GM04503 (cell line): ENCODE measurements at regions not wholly inside any gene's neighbourhood (a gene's known extent, or its start where the extent isn't known, plus 50 kb on each side); places are given as distances from the start of the nearest gene placed in this dataset.
"Not testable (repeated sequence)": the region's sequence is repeated elsewhere in the genome, so short reads cannot be mapped to it uniquely, and the experiment has no call there.

Experiments used
- DNase-seq: peaks from one replicate; pipeline ENCODE4 v3.0.0-alpha.2; 2012; ENCODE audit warnings: low read depth

DNA sequence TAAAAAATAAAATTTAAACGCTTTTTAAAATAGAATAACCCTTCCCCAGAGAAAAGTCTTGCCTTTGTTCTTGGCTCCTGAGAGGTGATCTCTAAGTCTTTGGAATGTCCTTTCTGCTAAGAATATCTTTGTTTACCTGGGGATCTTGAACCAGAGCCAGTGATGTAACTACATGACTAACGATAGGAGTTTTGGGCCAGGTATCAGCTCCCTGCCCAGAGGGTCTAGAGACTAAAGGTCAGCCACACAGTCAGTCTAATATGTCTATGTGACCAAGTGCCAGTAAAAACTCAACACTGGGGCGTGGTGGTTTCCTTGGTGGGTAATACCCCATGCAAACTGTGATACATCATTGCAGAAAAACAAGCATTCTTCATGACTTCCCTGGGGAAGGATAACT, 1351.9 kb upstream of the C9orf72 start:
- no peak for DNase-seq

DNA sequence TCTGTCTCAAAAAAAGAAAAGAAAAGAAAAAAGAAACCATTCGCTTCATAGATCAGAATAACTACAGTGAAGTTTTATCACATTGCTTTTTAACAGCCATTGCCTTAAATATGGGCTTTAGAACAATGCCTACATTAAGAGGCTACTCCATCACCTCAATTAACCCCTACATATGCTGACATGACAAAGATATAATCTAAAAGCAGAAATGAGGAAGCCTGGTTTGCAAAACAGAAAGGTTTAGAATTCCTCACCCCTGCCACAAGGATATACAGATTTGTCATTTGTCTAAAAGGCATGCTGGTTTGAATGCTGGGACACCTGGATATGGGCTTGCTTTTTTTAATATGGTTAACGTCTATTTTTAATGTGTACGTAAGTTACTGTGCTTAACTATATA, 1353.0 kb upstream of the C9orf72 start:
- DNase-seq, result no peak

DNA sequence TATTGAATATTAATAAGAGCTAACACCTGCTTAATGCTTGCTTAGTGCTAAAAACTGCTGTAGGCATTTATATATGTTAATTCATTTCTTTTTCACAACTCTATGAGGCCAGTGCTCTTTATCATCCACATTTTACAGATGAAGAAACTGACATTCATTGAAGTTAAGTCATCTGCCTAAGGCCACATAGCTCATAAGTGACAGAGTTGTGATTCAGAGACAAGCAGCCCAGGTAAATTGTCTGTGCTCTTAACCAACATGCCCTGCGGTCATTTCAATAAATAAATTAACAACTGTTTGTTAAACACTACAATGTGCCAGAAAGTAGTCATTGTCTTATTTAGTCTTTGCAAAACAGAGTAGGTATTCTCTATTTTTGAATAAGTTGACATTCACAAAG, 1354.4 kb upstream of the C9orf72 start:
- no peak for DNase-seq

DNA sequence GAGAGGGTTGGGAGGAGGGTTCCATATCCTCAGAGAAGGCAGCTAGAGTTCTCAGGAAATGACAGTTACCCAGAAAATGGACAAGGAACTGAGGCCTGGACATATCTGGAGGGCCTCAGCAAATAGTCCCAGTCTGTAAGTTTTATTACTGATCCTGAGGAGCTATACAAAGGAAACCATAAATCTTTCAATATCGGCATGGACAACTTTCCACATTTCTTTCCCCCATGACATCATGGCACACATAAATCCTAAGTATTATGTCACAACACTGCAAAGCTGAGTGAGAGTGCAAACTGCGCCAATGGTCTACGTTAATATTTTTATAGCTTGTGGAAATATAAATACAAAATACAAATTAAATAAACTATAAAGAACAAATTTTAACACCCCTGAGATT, 1356.2 kb upstream of the C9orf72 start:
- no peak for DNase-seq

DNA sequence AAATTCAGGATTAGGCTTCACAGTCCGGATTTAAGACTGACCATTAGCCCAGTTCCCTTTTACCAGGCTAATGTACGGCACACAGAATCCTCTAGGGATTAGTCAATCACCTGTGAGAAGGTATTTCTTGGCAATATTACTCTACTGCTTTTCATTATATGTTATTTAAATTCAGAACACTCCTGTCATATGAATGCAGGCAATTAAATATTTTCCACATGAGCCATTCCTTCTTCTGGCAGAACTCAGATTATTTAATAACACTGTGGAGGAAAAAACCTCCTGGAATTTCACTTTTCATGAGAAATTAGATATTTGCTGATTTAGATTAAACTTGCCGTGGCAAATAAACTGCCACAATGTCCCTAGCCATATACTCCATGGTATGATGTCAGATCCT, 1357.5 kb upstream of the C9orf72 start:
- DNase-seq, result no peak

DNA sequence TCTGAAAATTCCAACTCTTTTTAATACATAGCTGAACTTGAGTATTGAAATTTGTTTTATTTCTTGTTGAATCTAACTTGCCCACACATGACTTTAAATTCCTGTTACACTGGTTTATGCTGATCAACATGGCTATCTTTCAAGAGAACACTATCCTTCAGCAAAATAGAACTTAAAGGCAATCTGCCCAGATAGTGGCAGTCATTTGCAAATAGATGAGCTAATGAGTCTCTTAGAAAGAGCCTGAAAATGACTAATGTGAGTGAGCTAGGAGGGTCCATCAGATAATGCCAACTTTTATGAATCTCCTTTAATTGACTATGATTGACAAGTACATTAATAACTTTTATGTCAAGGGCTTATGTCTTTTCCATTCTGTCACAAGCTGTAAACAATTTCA, 1360.8 kb upstream of the C9orf72 start:
- DNase-seq, result no peak

DNA sequence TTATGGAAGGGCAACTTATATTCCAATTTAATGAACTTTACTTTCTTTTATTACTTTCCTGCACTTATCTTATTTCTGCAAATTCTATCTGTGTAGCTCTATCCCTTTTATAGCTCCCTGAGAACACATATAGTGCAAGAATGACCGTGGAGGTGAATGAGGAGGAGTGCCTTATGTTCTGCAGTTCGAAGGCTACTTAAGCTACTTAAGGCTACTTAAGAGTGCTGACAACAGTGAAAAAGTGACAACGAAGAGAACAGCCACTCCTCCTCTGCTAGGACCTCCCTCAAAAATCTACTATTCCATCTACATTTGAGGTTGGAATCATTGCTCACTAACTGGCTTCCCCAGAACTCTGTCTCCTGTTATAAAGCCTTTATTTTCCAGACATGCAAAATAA, 1365.7 kb upstream of the C9orf72 start:
- DNase-seq, result no peak

DNA sequence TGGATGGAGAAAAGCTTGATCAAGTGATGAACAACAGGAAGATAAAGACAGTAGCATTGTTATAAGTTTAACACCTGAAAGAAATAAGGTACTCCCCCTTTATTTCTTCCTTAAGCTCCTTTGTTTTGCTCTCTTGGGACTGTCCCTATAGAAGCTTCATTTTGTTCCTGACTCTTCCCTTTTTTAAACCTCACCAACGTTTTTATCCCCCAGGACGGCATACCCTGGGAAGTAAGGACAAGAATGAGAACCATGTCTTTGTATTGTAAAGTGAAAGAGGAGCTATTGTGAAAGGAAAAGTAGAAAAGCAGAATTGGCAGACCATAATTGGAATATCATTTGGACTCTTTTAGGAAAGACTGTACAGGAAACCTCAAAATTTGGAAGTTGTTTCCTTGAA, 1368.6 kb upstream of the C9orf72 start:
- no peak for DNase-seq

DNA sequence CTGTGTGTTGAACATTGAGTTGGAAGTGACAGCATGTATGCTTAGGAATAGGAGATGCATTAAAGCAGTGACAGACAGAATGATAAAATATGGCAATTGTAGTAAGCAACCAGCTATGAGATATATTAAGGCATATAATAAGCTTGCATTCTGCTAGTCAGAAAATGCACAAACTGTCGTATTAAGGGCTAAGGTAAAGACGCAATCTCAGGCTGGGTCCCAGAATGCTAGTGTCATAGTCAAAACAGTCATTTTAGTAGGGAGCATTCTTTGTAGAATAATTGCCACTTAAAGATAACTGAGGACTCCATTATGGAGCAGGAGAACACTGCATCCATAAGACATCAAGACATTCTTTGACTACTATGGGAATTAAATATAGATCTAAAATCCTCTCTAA, 1369.7 kb upstream of the C9orf72 start:
- no peak for DNase-seq

DNA sequence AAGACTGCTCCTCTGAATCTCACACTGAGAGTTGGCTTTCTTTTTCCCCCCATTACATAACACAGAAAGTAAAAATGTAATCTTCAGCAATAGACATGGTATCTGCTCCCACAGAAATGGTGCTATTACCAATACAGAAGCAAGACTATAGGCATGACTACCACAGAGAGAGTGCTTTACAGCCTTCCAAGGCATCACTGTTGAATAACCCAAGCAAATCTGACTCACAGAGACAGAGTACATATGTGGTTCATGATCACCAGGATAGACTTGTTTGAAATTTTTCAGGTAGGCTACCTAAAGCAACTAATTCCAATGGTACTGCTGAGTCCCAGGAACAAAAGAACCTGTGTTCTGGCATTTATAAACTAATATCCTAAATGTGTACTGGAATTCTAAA, 1373.4 kb upstream of the C9orf72 start:
- DNase-seq, result no peak

DNA sequence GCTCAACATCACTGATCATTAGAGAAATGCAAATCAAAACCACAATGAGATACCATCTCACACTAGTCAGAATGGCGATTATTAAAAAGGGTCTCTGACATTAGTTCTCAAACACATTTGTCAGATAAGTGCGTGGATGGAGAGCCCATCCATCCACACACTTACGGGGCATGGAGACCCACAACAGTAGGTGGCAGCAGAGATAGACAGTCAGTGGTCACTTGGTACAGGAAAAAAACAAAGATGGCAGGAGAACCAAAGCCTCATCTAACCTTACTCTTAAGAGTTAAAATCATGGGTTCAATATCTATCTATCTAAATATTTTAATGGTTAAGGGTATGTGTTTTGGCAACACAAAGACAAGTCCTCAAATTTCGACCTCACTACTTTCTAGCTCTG, 1378.7 kb upstream of the C9orf72 start:
- no peak for DNase-seq

DNA sequence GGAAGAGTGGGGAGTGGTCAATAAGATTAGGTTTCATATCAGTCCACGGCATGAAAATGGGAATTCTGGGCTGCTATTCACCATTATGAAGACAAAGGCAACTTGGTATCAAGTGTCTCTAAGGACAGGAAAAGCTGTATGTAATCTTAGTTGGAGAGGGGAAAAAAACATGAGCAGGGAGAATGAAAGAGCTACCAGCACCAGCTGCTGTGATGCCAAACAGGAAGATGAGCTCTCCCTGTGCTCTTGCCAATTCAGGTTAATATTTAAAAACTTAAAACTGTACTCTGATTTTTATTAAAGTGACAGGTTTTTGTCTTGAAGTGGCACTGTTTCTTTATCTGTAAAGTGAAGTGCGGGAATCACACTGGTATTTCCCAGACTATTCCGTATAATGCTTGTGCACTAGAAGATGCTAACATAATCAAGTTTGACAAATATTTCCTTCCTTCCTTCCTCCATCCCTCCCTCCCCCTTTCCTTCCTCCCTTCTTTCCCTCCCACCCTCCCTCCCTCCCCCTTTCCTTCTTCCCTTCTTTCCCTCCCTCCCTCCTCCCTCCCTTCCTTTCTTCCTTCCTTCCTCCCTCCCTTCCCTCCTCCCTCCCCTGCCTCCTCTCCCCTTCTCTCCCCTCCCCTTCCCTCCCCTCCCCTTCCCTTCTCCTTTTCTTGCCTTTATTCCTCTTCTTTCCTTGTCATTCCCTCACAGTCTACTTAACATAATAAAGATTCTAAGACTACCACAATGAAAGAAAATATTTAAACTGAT, 1383.0 kb upstream of the C9orf72 start:
- no peak for DNase-seq

DNA sequence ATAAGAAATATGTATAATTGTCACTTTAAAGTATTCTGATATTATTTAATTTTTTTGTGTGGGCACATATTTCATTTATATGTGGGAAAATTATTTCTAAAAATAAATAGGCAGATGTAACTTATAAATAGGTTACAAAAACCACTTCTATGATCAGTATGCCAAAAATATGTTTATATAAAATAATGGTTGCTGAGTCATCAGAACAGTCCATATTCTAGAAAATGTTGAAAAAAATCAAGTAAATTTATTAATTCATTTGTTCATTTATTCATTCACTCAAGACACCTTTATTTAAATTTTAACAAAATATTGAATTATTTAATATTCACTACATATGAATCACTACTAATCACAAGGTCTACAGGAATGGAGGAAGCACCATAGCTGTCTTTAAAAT, 1387.3 kb upstream of the C9orf72 start:
- no peak for DNase-seq

DNA sequence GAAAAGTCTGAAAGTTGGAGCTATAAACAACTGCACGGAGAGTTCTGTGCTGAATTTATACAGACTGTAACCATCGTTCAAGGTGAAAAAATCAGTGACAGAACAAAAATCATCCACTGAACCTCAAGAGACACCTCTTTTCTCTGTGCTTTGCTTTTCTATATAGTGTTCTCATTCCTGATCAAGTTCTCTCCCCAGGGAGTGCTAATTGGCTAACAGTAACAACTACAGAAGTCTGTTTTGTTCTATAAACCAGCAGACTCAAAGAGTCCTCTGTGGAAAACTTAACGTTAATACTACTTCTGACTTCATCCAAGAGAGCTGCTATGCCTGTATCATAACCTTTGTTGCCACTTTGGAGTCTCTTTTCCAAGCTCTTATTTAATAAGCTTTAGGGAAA, 1388.3 kb upstream of the C9orf72 start:
- DNase-seq, result no peak

DNA sequence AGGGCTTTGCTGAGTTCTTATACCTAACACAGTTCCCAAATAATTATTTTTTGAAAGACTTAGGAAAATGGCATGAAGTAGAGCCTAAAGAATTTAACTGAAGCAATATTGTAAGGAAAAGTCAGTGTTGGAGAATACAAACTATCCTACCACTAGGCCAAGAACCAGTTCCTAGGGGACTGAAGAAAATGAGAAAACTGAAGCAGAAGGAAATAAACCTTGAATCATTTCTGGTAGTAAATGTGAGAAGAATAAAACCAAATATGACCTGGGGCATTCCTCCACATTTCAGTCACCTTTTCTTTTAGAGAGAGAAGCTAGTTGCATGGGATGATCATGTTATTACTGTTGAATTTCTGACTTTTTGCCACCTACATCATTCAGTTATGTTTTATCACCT, 1393.9 kb upstream of the C9orf72 start:
- DNase-seq, result no peak

DNA sequence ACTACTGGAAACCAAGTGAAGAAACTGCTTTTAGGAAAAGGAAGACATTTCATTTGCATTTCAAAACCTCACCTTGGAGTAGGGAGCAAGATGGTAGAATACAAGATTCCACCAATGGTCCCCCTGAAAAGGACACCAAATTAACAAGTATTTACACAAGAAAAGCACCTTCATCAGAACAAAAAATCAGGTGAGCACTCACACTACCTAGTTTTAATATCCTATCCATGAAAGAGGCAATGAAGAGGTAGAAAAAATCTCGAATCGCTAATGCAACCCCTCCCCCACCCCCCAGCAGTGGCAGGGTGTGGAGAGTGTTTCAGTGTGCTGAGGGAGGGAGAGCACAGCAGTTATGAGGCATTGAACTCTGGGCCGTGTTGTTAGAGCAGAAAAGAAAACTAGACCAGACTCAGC, 1397.0 kb upstream of the C9orf72 start:
- DNase-seq, result no peak

DNA sequence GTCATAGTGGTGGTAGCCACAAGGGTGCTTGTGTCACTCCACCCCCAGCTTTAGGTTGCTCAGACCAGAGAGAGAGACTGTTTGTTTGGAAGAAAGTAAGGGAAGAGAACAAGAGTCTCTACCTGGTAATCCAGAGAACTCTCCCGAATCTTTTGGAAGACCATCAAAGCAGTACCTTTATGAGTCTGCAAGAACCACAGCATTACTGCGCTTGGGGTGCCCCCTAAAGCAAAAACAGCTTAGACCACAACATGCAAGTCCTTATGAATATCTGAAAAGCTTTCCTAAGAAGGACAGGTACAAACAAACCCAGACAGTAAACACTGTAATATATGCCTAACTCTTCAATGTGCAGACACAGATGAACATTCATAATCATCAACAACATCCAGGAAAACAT, 1398.6 kb upstream of the C9orf72 start:
- DNase-seq, result no peak

DNA sequence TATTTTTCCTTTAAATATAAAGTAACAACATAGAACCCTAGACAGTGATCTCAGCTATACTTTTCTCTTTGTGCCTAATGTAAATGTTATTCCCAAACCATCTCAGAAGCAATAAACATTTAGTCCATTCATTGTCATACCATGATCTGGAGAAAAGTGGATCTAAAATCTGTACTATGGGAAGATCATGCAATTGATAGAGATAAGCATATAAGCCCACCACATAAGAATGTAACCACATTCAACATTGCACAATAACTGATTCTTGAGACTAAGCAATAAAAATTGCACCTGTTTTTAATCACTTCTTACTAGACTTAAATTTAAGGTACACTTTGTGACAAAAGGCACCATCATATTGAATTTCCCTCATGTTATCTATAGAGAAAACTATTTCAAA, 1403.0 kb upstream of the C9orf72 start:
- no peak for DNase-seq

DNA sequence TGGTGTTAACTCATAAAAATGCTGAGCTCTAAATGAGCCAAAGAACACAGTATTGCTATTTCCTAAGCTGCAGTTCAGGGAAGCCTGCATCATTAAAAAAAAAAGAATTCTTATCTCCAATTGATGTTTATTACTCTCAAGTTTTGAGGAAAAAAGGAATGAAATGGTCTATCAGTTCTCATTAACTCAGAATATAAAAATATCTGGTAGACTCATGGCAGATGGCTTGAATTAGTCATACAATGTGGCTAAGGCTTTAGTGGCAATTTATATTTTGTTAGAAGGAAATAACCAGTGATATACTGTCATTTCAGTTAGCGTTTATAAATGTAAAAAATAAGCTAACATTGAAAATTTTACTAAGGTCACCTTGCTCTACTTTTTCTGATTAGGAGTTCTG, 1403.4 kb upstream of the C9orf72 start:
- no peak for DNase-seq

DNA sequence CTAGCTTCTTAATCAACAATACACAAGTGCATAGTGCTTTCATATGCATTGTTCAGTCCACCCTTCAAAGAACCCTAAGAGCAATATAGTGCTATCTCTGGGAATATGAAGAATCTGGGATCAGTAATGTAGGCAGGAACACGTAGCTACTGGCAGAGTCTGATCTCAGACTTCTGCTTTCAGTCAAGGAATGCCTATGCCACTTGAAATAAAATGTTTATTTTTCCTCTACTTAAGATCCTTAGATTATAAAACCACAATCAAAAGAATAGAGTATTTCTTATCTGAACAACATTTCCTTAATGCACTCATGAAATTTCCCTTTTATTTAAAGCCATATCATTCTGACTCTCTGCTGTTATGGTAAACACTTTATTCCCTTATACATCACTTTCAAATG, 1407.8 kb upstream of the C9orf72 start:
- DNase-seq, result no peak

DNA sequence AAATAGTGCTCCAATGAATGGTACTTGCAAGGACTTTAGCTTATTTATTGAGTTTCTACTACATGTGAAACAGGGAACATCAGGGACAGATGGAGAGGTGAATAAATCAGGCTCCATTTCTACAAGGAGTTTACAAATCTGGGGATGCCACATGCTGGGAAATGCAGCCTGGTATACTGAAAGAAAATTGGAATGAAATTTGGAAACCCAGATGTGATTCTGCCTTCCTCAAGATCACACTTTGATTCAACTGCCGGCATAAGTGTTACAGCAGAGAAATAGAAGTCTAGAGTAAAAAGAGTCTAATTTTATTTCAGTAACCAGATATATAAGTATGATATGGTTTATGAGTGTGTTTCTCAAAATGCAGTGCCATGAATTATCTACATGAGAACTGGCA, 1408.4 kb upstream of the C9orf72 start:
- DNase-seq, result no peak

DNA sequence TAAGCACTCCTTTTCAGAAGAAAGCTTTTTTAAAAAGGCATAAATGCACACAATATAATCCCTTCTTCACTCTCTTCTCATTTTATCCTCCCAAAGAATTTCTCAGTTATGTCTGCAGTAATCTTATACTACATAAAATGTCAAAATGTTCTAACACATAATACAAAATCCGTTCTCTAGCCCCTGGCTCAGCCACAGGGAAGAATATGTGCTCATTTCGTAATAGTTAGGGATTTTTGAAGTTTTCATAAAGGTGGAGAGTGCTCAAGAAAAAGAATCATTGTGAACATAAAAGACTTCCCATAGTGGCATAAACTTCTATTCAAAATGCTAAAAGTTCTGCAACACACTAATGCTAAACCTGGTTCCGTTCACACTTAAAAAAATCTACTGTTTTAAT, 1410.7 kb upstream of the C9orf72 start:
- DNase-seq, result no peak

DNA sequence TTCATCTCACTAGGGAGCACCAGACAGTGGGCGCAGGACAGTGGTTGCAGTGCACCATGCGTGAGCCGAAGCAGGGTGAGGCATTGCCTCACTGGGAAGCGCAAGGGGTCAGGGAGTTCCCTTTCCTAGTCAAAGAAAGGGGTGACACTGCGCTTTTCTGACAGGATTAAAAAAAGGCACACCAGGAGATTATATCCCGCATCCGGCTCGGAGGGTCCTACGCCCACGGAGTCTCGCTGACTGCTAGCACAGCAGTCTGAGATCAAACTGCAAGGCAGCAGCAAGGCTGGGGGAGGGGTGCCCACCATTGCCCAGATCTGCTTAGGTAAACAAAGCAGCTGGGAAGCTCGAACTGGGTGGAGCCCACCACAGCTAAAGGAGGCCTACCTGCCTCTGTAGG, 1416.7 kb upstream of the C9orf72 start:
- DNase-seq, result not testable (repeated sequence)

DNA sequence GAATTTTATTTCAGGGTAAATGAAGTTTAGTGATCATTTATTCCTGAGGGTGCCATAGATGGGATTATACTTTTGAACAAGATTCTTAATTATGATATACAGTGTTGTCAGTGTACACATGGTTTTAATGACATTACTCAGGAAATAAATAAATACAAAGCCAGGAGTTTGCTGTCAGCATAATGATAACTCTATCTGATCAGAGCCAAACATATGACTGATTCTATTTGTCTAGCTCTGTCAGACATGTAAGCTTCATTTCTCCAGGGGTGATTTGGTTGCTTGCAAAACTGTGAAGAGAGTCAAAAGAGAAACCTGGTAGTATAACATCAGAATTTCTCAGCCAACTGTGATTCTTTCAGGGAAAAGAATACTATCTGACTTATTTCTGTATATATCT, 1425.8 kb upstream of the C9orf72 start:
- DNase-seq, result no peak

DNA sequence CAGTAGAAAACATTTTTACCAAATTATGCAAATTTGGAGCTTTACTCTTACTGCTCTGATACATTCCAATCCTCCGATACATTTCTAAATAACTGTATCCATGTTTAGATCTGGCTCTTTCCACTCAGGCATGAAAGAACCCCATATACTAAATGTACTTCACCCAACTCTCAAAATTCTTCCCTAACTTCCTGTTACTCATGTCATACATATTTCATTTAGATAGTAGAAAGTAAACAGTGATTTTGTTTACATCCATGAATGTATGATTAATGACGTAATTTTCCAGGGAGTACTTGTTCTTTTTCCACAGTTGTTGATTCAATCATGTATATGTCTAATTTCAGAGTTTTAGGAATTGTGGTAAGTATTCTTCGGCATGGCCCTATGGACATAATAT, 1426.5 kb upstream of the C9orf72 start:
- no peak for DNase-seq
